Stromal cell of bone marrow (primary cell): ENCODE measurements at regions not wholly inside any gene's neighbourhood (a gene's known extent, or its start where the extent isn't known, plus 50 kb on each side); places are given as distances from the start of the nearest gene placed in this dataset.
"Not testable (repeated sequence)": the region's sequence is repeated elsewhere in the genome, so short reads cannot be mapped to it uniquely, and the experiment has no call there.

Experiments
- DNase-seq: peaks from one replicate; pipeline ENCODE4 v3.0.0-alpha.2; 2012; ENCODE audit warnings: low read depth

- DNase-seq = no peak
Observed at GRCh38 chr3:80334534-80334933, 566.7 kb upstream of the ROBO1 start.

- no peak for DNase-seq
Observed at GRCh38 chr3:80331494-80332170, 563.8 kb upstream of the ROBO1 start.

- DNase-seq = not testable (repeated sequence)
Observed at GRCh38 chr3:80314541-80314940, 546.7 kb upstream of the ROBO1 start.

- DNase-seq = no peak
Observed at GRCh38 chr3:80308637-80309036, 540.8 kb upstream of the ROBO1 start.

- no peak for DNase-seq
Observed at GRCh38 chr3:80307844-80308243, 540.0 kb upstream of the ROBO1 start.

GRCh38 chr3:80297720-80298119 is 529.9 kb upstream of the ROBO1 start:
- no peak for DNase-seq

- DNase-seq = peak; percentile 2
Observed at GRCh38 chr3:80285388-80285787, 517.6 kb upstream of the ROBO1 start.

- DNase-seq = no peak
Observed at GRCh38 chr3:80283783-80284182, 516.0 kb upstream of the ROBO1 start.

- DNase-seq = no peak
Observed at GRCh38 chr3:80278056-80278455, 510.3 kb upstream of the ROBO1 start.

- DNase-seq = no peak
Observed at GRCh38 chr3:80275120-80275519, 507.3 kb upstream of the ROBO1 start.

GRCh38 chr3:80263260-80263659 is 495.5 kb upstream of the ROBO1 start:
- no peak for DNase-seq

- no peak for DNase-seq
Observed at GRCh38 chr3:80261082-80261481, 493.3 kb upstream of the ROBO1 start.

- DNase-seq = no peak
Observed at GRCh38 chr3:80259736-80260135, 491.9 kb upstream of the ROBO1 start.

GRCh38 chr3:80252113-80252512 is 484.3 kb upstream of the ROBO1 start:
- DNase-seq = no peak

GRCh38 chr3:80247766-80248165 is 480.0 kb upstream of the ROBO1 start:
- DNase-seq = no peak

- no peak for DNase-seq
Observed at GRCh38 chr3:80244390-80244789, 476.6 kb upstream of the ROBO1 start.

- no peak for DNase-seq
Observed at GRCh38 chr3:80241791-80242190, 474.0 kb upstream of the ROBO1 start.

- no peak for DNase-seq
Observed at GRCh38 chr3:80239301-80239700, 471.5 kb upstream of the ROBO1 start.

GRCh38 chr3:80238606-80239005 is 470.8 kb upstream of the ROBO1 start:
- no peak for DNase-seq

GRCh38 chr3:80238152-80238551 is 470.4 kb upstream of the ROBO1 start:
- no peak for DNase-seq

- no peak for DNase-seq
Observed at GRCh38 chr3:80234706-80235105, 466.9 kb upstream of the ROBO1 start.

GRCh38 chr3:80233576-80233975 is 465.8 kb upstream of the ROBO1 start:
- DNase-seq = no peak

- peak; percentile 81 for DNase-seq
Observed at GRCh38 chr3:80232760-80233159, 465.0 kb upstream of the ROBO1 start.

- DNase-seq = no peak
Observed at GRCh38 chr3:80230962-80231361, 463.2 kb upstream of the ROBO1 start.

GRCh38 chr3:80227216-80227615 is 459.4 kb upstream of the ROBO1 start:
- DNase-seq = no peak
